Mesothelial cell of epicardium (in vitro differentiated cells): ENCODE measurements at regions not wholly inside any gene's neighbourhood (a gene's known extent, or its start where the extent isn't known, plus 50 kb on each side); places are given as distances from the start of the nearest gene placed in this dataset.
"Not testable (repeated sequence)": the region's sequence is repeated elsewhere in the genome, so short reads cannot be mapped to it uniquely, and the experiment has no call there.

Experiments
- DNase-seq, 2 experiments: peaks; one replicate each; pipeline ENCODE4 v3.0.0; 2021; ENCODE audit warnings: low spot score in 2 of 2; ENCODE audit not compliant: unreplicated experiment in 2 of 2
- H3K27ac Mint-ChIP-seq: 2 replicates; pipeline ENCODE4 v1.8.0; 2021; ENCODE audit warnings: mixed read lengths
- H3K27me3 Mint-ChIP-seq: 2 replicates; pipeline ENCODE4 v1.8.0; 2021; ENCODE audit warnings: low read depth, mixed read lengths
- H3K36me3 Mint-ChIP-seq: 2 replicates; pipeline ENCODE4 v1.8.0; 2021; ENCODE audit warnings: mixed read lengths
- H3K4me1 Mint-ChIP-seq: 2 replicates; pipeline ENCODE4 v1.8.0; 2021; ENCODE audit warnings: mixed read lengths
- H3K4me3 Mint-ChIP-seq: 2 replicates; pipeline ENCODE4 v1.8.0; 2021; ENCODE audit warnings: mild to moderate bottlenecking, moderate library complexity, mixed read lengths
- H3K9me3 Mint-ChIP-seq: 2 replicates; pipeline ENCODE4 v1.8.0; 2021; ENCODE audit warnings: mixed read lengths
- TF ChIP-seq, protein P1 (sequence below): fragments of 200-600 bp; sonication (generic); IDR thresholded peaks from one replicate; pipeline ENCODE4 v1.5.0; 2021; ENCODE audit warnings: antibody characterized with exemption; ENCODE audit not compliant: unreplicated experiment

DNA sequence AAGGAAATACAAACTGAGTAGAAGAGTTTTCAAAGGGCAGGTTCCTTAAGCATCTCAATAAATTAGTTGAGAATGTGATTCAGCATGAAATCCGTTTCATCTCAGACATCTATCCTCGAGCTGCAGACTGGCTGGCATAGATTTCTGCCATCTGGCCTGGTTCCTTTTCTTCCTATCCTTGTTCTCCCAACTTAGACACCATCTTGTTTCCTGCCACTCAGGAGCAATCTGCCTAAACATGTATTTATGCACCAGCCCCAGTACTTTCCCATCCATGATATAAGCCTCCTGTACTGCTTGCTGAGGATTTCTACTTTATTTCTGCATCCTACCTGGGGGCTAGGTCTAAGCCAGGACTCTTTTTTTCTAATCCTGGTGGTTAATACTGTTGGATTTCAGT is 359.1 kb upstream of the C11orf87 start:
- no peak overlapping the region for H3K27ac Mint-ChIP-seq
- no peak for DNase-seq
- H3K9me3 Mint-ChIP-seq, result no peaks in the 10 kb centered on the region
- H3K4me1 Mint-ChIP-seq, result peaks cover 19% of the 10 kb centered on the region
- H3K36me3 Mint-ChIP-seq, result no peaks in the 10 kb centered on the region
- TF ChIP-seq, protein P1, sequence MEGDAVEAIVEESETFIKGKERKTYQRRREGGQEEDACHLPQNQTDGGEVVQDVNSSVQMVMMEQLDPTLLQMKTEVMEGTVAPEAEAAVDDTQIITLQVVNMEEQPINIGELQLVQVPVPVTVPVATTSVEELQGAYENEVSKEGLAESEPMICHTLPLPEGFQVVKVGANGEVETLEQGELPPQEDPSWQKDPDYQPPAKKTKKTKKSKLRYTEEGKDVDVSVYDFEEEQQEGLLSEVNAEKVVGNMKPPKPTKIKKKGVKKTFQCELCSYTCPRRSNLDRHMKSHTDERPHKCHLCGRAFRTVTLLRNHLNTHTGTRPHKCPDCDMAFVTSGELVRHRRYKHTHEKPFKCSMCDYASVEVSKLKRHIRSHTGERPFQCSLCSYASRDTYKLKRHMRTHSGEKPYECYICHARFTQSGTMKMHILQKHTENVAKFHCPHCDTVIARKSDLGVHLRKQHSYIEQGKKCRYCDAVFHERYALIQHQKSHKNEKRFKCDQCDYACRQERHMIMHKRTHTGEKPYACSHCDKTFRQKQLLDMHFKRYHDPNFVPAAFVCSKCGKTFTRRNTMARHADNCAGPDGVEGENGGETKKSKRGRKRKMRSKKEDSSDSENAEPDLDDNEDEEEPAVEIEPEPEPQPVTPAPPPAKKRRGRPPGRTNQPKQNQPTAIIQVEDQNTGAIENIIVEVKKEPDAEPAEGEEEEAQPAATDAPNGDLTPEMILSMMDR, result no peak
- H3K27me3 Mint-ChIP-seq, result no peaks in the 10 kb centered on the region
- no peak overlapping the region for H3K4me3 Mint-ChIP-seq

DNA sequence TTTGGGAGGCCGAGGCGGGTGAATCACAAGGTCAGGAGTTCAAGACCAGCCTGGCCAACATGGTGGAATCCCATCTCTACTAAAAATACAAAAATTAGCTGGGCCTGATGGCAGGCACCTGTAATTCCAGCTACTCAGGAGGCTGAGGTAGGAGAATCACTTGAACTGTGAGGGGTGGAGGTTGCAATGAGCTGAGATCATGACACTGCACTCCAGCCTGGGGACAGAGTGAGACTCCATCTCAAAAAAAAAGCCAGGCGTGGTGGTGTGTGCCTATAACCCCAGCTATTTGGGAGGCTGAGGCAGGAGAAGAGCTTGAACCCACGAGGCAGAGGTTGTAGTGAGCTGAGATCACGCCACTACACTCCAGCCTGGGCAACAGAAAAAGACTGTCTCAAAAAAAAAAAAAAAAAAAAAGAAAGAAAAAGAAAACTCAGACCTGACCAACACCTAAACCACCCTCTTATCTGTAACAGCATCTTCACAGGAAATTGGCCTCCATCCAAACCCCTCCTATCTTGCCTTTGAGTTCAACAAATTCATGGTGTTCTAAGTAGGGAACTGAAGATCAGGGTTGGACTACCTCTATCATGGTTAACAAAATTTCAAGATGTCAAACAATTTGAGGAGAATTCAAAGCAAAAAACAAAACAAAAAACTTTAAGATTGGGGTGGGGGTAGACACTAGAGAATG is 357.2 kb upstream of the C11orf87 start:
- not testable (repeated sequence) for H3K4me3 Mint-ChIP-seq, H3K36me3 Mint-ChIP-seq, H3K27me3 Mint-ChIP-seq, H3K4me1 Mint-ChIP-seq, DNase-seq
- Mint-ChIP-seq H3K9me3 (peaks cover 11% of the 10 kb centered on the region), H3K27ac (peak overlapping the region; percentile 48)

DNA sequence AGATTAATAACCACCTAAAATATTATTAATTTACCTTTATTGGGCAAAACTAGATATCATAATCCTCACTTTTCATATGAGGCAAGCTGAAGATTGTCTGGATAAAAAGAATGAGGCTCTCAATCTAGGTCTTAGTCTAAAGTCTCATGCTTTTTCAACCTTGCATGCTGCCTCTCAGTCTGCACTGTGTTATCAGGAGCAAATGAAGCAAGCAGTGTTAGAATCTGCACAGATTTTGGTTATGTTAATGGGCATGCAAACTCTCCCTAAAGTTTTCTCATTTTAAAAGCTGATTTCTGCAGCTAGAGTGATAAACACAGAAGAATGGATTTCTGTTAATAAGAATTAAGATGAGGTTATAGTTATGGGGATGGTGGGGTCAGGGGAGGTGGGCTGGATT is 350.7 kb upstream of the C11orf87 start:
- Mint-ChIP-seq H3K36me3 (no peaks in the 10 kb centered on the region), H3K4me1 (no peaks in the 10 kb centered on the region), H3K27ac (no peak overlapping the region), H3K4me3 (no peak overlapping the region), H3K9me3 (peaks cover 25% of the 10 kb centered on the region), H3K27me3 (no peaks in the 10 kb centered on the region)
- DNase-seq, result no peak
- TF ChIP-seq, protein P1, result no peak

DNA sequence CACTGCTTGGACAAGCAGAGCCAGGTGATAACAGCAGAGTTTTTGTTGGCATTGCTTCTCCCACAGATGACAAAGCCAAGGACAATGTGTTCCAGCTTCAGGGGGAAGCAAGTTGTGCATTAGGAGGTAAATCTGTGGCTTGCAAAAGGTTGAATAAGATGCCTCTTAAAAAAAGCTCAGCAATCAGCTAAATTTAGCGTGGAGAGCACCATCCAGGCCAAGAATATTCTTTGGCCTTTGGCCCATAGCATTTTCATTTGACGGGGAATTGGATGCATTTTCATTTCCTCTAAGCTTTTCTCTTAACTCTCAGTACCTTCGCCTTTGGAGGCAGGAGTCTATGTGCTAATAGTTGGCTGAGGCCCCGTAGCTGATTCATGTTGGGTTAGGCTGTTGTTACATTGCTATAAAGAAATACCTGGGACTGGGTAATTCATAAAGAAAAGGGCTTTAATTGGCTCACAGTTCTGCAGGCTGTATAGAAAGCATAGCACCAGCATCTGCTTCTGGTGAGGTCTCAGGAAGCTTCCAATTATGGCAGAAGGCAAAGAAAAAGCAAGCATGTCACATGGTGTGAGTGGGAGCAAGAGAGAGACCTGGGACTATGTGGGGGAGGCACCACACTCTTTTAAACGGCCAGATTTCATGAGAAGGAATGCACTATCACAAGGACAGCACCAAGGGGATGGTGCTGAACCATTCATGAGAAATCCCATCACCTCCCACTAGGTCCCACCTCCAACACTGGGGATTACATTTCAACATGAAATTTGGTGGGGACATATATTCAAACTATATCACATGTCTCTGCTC is 350.1 kb upstream of the C11orf87 start:
- Mint-ChIP-seq H3K9me3 (peaks cover 25% of the 10 kb centered on the region), H3K4me3 (no peak overlapping the region), H3K27me3 (no peaks in the 10 kb centered on the region), H3K27ac (no peak overlapping the region), H3K36me3 (no peaks in the 10 kb centered on the region), H3K4me1 (no peaks in the 10 kb centered on the region)
- no peak for DNase-seq
- TF ChIP-seq, protein P1, result no peak

DNA sequence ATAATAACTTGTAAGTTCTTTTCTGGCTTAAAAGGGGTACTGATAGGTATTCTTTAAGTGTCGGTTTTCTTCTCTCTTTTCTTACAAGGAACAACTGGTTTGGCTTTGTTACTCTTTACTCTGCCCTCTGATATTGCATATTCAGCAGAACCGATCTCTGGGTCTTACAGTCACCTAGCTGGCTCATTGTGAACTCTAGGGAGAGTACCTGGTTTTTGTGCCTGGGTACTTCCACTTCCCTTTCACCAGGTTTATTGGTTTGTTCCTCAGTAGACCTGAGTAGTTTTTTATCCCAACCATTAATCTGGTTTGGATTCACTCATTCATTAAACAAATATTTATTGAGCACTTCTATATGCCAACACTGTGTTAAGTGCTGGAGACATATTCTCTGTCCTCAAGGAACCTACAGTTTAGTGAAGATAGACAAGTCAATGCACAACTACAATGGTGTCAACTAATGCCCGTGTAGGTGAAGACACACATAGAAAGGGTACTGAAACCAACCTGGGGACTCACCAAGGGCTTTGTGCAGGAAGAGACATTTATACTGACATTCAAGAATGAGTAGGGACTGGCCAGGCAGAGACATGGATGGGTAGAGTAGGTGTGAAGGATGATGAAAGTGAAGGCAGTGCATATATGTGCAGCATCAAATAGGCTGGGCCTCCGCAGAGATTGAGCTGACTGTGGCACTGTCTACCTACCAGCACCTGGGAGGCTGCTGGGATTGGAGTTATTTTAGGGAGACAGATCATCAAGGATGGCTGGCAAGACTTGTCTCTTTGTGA is 348.8 kb upstream of the C11orf87 start:
- Mint-ChIP-seq H3K9me3 (peaks cover 25% of the 10 kb centered on the region), H3K4me3 (no peak overlapping the region), H3K27ac (no peak overlapping the region), H3K36me3 (no peaks in the 10 kb centered on the region), H3K4me1 (peaks cover 7% of the 10 kb centered on the region), H3K27me3 (no peaks in the 10 kb centered on the region)
- no peak for DNase-seq
- TF ChIP-seq, protein P1, result no peak
